HG03139 (cell line): ENCODE measurements at regions not wholly inside any gene's neighbourhood (a gene's known extent, or its start where the extent isn't known, plus 50 kb on each side); places are given as distances from the start of the nearest gene placed in this dataset.

Experiments
- ATAC-seq: cut with Tn5 transposase; IDR thresholded peaks from one replicate; pipeline ENCODE4 v1.9.1; 2021; ENCODE audit not compliant: unreplicated experiment

GRCh38 chr15:31272558-31273257 lies 53.9 kb upstream of the KLF13 start:
- no peak for ATAC-seq

DNA sequence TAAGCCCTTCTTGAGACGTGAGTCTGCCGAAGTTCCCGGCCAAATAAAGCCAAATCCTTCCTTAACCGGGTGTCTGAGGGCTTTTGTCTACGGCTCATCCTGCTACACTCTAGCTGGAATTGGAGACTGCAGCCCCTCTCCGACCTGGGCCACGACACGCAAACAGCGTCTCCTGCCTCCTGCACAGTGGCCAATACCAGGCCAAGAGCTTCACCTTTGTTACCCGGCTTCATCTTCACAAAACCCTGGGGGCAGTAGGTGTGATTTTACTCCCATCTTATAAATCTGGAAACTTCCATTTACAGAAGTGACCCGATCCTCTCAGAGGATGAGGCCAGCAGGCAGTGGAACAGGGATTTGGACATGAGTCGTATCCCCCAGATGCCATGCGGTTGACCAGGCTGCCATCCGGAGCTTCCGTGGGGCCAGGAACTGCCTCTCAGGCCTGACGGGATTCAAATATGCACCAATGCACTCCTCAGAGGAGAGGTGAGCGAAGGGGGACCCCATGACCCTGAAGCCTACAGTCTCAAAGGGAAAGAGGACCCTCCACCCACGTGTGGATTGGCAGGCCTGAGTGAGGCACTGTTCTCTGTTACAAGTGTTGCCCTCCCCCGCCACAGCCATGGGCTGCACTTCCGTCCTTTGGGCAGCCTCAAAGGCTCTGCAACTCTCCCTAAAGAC lies 53.2 kb upstream of the KLF13 start:
- ATAC-seq: no peak

DNA sequence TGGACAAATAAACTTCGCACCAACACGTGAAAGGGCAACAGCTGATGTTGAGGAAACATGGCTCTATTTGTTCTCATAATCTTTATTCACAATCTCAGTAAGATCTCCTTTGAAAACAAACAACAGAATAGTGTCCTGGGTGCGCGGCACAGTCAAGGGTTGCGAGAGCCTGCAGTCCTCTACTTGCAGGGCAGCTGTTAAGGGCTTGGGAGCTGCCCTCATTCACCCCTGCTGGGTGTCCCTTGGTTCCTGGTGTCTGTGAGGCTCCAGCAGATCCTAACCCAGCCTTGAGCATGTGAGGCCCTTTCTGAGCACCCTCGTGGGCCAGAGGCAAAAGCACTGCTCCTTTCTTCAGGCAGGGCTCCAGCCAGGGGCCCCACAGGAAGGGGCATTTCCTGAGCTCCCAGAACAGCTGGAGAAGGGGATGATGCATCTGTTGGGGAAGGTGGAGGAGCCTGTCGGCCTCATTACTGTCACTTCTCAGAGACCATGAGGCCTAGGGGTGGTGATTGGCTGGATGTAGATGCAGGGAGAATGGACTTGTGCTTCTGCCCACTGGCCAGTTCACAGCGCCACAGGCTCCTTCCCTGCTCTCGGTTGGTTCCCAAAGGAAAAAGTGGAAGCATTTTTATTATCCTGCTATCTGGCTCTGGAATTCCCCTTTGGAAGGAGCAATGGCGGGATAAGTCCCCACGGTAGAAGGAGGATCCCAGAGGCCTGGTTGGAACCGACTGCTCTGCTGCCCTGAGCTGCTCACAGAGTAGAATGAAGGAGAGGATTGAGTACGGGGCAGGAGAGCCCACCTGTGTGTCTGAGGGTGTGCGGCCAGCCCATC lies 51.9 kb upstream of the KLF13 start:
- no peak for ATAC-seq

DNA sequence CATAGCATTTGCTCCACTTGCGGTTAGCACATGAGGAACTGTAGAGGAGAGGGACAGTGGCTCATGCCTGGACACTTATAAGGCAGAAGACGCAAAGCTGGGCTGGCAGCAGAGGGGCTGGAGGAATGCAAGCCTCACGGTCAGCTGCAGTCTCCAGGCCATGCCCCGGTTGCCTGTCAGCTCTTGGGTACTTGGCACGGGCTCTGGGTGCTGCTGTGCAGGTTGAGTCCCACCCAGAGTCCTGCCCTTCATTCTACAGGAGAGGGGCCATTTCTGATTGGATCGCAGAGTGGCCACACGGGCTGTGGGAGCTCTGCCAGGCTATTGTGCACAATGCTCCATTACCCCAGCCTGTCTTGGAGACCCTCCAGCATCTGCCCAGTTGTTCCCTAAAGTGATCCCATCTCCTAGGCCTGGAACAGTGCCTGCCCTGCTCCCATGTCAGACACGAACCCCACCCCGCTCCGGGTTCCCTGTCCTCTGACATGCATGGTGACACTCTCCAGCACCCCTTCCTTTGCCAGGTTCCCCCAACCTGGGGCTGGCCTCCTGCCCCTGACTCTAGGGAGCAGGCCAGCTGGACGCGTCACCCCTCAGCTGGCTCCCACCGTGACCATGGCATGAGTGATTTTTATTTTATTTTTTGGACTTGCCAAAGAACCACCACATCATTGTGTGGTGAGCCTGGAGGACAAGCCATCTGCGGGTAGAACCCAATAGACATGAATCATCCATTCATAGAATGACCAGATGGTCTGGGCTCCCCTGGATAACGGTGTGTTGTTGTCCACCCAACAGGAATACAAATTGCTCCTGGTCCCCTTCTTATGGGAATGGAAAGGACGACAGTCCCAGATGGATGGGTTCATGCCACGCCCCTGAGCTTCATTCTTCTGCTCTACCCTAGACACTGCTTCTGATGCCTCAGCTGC lies 51.0 kb upstream of the KLF13 start:
- ATAC-seq: no peak

DNA sequence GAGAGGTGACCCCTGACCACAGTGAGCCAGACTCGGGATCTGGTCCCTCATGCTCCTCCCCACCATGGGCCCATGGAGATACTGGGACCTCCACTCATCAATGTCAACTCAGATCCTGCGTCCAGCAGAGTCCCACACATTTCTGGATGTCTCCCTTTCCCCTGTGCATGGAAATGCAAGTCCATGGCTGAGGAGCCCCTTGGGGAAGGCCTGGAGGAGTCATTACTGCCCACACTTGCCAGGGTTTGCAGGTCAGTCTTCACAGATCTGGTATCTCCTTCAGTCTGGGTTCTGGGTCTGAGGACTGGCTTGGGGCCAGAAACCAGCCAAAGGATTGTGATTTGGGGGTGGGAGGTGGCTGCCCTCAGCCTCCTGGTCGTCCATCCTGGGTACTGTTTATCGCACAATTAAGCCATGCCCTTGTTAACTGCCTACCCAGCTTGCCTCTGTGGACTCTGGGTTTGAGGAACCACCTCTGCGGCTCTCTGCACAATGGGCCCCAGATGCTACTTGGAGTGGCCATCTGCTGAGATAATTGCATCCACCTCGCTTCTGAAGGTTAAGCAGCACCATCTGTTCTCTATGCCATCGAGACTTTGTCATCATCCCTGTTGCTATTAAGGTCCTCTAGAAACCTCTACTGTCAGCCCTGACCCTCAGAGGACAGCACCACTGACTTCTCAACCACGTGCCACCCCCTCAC lies 49.9 kb upstream of the KLF13 start:
- no peak for ATAC-seq
